C4-2B (cell line): ENCODE measurements at regions not wholly inside any gene's neighbourhood (a gene's known extent, or its start where the extent isn't known, plus 50 kb on each side); places are given as distances from the start of the nearest gene placed in this dataset.

Experiments
- H3K27ac ChIP-seq: fragments of 450-650 bp; 2 replicates; pipeline ENCODE4 v1.5.1; 2017
- CTCF ChIP-seq: fragments of 450-650 bp; conservative IDR thresholded peaks from 2 replicates; pipeline ENCODE4 v1.5.1; 2017; ENCODE audit warnings: mild to moderate bottlenecking
- ZFX ChIP-seq: fragments of 450-650 bp; IDR thresholded peaks from 2 replicates; pipeline ENCODE4 v1.6.1; 2017

- no peak overlapping the region for H3K27ac ChIP-seq
- TF ChIP-seq CTCF = no peak
- no peak for TF ChIP-seq ZFX
Measured at GRCh38 chr16:51773071-51773890, 622.2 kb upstream of the SALL1 start.

DNA sequence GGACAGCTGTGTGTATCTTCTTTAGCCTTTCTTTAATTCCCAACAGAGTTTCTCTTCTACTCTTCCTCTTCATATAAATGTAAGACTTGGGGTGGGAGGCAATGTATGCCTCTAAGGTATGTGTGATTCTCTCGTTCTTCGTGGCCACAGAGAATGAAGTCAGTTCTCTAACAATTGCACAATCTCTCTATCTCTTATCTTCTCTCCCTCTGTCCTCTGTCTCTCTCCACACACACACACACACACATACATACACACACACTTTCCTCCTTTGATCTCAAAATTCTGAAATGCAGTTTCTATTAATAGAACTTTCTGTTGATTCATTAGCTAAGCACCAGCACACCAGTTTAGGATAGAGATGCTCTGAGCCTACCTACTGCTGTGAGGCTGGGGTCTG, 615.7 kb upstream of the SALL1 start:
- no peak overlapping the region for H3K27ac ChIP-seq
- no peak for TF ChIP-seq CTCF
- TF ChIP-seq ZFX = no peak

DNA sequence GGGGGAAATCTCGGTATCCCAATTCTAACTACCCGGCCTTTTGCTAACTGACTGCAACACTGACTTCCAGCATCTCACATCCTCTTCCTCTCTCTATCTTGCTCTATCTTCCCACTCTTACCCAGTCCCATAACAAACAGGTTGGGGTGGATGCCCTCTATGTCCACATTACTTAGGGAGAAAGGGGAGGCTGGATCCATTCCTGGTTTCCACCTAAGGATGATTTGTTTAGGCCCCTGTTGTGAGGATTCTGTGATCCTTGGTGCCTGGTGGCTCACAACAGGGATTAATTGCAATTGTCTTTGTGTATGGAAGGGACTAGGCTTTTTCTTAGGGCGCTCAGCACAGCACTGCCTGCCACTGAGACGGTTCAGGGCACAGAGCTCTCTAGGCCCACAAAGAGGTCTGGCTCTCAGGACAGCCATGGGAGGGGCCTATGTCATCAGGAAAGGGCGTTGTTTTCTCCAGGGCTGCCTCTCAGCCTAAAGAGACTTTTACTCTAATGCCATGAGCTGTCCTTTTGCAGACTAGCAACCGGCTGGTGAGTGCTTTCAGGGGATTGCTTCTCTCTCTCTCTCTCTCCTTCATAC, 612.1 kb upstream of the SALL1 start:
- no peak overlapping the region for H3K27ac ChIP-seq
- TF ChIP-seq ZFX (no peak), CTCF (no peak)

DNA sequence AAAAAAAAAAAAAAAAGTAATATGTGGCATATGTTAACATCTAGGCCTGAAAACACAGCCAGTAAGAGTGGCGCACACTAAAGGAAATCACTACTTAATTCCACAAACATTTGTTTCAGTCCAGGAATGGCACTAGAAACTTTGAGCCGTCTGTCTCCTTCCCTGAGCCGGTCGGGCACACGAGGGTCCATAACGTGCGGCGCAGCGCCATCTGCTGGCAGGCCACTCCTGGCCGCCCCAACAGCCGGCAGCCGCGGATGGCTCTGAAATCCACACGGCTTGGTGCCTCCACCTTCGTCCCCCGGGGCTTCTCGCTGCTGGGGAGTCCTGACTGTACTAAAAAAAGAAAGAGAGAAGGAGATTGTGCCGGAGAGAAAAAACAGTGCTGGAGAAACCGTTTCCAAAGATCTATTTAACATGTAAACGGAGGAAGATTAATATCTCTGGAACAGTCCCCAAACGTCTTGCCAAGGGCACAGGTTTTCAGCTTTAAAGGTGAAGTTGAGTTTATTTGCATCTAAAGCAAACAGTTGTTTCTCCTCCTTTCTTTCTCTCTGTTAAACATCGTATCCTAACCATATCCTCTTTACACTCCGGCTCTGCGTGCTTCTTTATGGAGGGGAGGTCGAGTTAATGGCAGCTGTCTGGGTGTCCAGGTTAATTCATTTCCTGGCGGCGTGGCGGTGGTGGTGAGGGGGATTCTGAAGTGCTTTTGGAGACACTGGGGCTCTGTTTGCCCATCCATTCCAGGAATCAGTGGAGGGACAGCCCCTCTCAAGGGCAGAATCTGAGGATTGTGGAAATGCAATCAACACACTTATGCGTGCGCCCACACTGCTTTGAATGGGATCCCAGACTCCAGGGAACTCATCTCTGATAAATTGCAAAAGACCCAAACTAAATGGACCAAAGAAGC, 611.3 kb upstream of the SALL1 start:
- H3K27ac ChIP-seq = peak overlapping the region; percentile 29
- TF ChIP-seq CTCF (peak; percentile 97), ZFX (no peak)

DNA sequence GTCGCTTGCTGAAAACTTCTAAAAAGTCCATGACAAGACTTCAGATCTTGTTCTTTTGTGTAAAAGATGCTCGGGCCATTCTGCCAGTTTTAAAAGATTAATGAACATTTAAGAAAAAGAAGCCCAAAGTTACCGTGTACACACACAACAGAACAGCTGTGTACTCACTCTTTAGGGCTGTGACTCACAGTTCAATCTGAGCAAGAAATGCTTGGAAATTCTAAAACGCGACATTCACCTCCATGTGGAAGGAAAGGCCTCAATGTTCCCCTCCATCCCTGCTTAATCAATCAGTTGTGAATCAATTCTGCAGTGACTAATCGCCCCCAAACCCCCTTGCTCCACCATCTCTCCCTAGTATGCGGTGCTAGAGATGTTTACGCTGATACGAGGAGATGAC, 609.9 kb upstream of the SALL1 start:
- no peak for TF ChIP-seq CTCF
- no peak for TF ChIP-seq ZFX
- no peak overlapping the region for H3K27ac ChIP-seq

DNA sequence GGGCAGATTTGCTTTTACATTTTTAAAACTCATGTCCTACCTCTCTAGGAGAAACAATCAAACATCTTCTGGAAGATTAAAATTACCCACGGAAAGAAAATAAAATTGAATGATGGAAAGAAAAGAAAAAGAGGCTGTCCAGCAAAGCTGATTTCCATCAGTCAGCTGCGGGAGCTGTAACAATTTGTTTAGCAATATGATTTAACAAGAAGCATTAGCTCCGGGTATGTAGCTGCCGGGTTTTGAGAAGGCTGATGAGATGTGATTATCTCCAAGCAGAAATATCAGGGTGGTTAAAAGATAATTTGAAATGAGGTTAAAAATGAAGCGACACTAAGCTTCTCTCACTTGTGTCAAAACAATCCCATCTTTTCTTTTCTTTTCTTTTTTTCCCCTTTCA, 608.9 kb upstream of the SALL1 start:
- no peak overlapping the region for H3K27ac ChIP-seq
- no peak for TF ChIP-seq ZFX
- TF ChIP-seq CTCF = no peak
